NB4 (cell line): ENCODE measurements at regions not wholly inside any gene's neighbourhood (a gene's known extent, or its start where the extent isn't known, plus 50 kb on each side); places are given as distances from the start of the nearest gene placed in this dataset.
A peak's percentile ranks its signal among the peaks of the same experiment; 100 is the strongest.

Experiments
- DNase-seq: peaks from one replicate; pipeline ENCODE4 v3.0.0; 2010; ENCODE audit warnings: low read depth
- H3K4me3 ChIP-seq: one replicate; pipeline ENCODE4 v1.5.1; 2011; ENCODE audit warnings: mild to moderate bottlenecking, low read depth, low read length, moderate library complexity
- CTCF ChIP-seq: IDR thresholded peaks from one replicate; pipeline ENCODE4 v1.5.1; 2012; ENCODE audit warnings: low read depth, low read length
- MAX ChIP-seq: IDR thresholded peaks from 2 replicates; pipeline ENCODE4 v1.6.1; 2011; ENCODE audit warnings: low read depth, low read length
- MYC ChIP-seq: IDR thresholded peaks from 2 replicates; pipeline ENCODE4 v1.6.1; 2011; ENCODE audit warnings: low read depth, low read length
- POLR2A ChIP-seq: IDR thresholded peaks from 2 replicates; pipeline ENCODE4 v1.6.1; 2011; ENCODE audit warnings: mild to moderate bottlenecking; ENCODE audit not compliant: insufficient read length; ENCODE audit errors: extremely low read depth

- H3K4me3 ChIP-seq: no peak overlapping the region
- TF ChIP-seq POLR2A: no peak
- TF ChIP-seq CTCF: no peak
- TF ChIP-seq MAX: no peak
- TF ChIP-seq MYC: no peak
- peak; percentile 58 for DNase-seq
These were observed 57.2 kb upstream of the VIPR2 start for GRCh38 chr7:159201722-159202330.

GRCh38 chr7:159200421-159200820 lies 55.8 kb upstream of the VIPR2 start:
- no peak for TF ChIP-seq MYC
- no peak for TF ChIP-seq POLR2A
- no peak for TF ChIP-seq MAX
- TF ChIP-seq CTCF: no peak
- no peak for DNase-seq
- no peak overlapping the region for H3K4me3 ChIP-seq

- DNase-seq: no peak
- H3K4me3 ChIP-seq: no peak overlapping the region
- TF ChIP-seq POLR2A (no peak), MYC (no peak), MAX (no peak), CTCF (no peak)
These were observed 53.5 kb upstream of the VIPR2 start for GRCh38 chr7:159198016-159198724.

- H3K4me3 ChIP-seq: peak overlapping the region; percentile 13
- TF ChIP-seq MAX: peak; percentile 90
- peak; percentile 26 for TF ChIP-seq POLR2A
- no peak for TF ChIP-seq CTCF
- DNase-seq: peak; percentile 94
These were observed 52.7 kb upstream of the VIPR2 start for GRCh38 chr7:159197066-159197975.

GRCh38 chr7:159196584-159196983 lies 51.9 kb upstream of the VIPR2 start:
- H3K4me3 ChIP-seq: no peak overlapping the region
- peak; percentile 20 for DNase-seq
- TF ChIP-seq POLR2A (no peak), MYC (no peak), MAX (no peak), CTCF (no peak)
